Caco-2 (cell line): ENCODE measurements at regions not wholly inside any gene's neighbourhood (a gene's known extent, or its start where the extent isn't known, plus 50 kb on each side); places are given as distances from the start of the nearest gene placed in this dataset.

Experiments
- BruUV-seq: library from RNA; stranded (reverse); fragments of 400-500 nt; replicated peaks from 2 replicates; lab custom pipeline; 2021; lab: Mats Ljungman, UMichigan
- CTCF ChIA-PET: fragments of 300-600 bp; sonication (Branson Sonifier 250); formaldehyde crosslinking; loops from one replicate; lab custom pipeline; 2022; ENCODE audit warnings: antibody characterized with exemption; lab: Charles Lee
- POLR2A ChIA-PET: fragments of 300-600 bp; sonication (Branson Sonifier 250); formaldehyde crosslinking; loops from one replicate; lab custom pipeline; 2022; ENCODE audit warnings: antibody characterized with exemption; lab: Charles Lee
- DNase-seq, 2 experiments: peaks; one replicate each; pipeline versions ENCODE4 v3.0.0 to v3.0.0-alpha.2; 2020 to 2022
- H3K27me3 ChIP-seq: replicated peaks from 2 replicates; pipeline ENCODE4 v1.6.0; 2011; ENCODE audit warnings: low read length; ENCODE audit not compliant: control insufficient read depth, insufficient read depth
- H3K36me3 ChIP-seq: 2 replicates; pipeline ENCODE4 v1.5.1; 2011; ENCODE audit warnings: low read length; ENCODE audit not compliant: control insufficient read depth, insufficient read depth
- H3K4me1 ChIP-seq: fragments of 250-450 bp; sonication (Bioruptor Pico); 2 replicates; pipeline ENCODE4 v1.5.1; 2020; ENCODE audit warnings: mild to moderate bottlenecking
- H3K4me3 ChIP-seq: 2 replicates; pipeline ENCODE4 v1.5.1; 2011; ENCODE audit warnings: low read depth, mild to moderate bottlenecking, control low read depth, low read length
- H3K9me3 ChIP-seq: fragments of 250-450 bp; sonication (Bioruptor Pico); 2 replicates; pipeline ENCODE4 v1.5.1; 2020; ENCODE audit warnings: mild to moderate bottlenecking, moderate library complexity
- H3K27ac Mint-ChIP-seq: one replicate; pipeline ENCODE4 v1.8.0; 2022; ENCODE audit warnings: mixed read lengths; ENCODE audit not compliant: unreplicated experiment
- H3K27me3 Mint-ChIP-seq: one replicate; pipeline ENCODE4 v1.8.0; 2022; ENCODE audit warnings: mixed read lengths; ENCODE audit not compliant: insufficient read depth, unreplicated experiment
- H3K36me3 Mint-ChIP-seq: one replicate; pipeline ENCODE4 v1.8.0; 2022; ENCODE audit warnings: mild to moderate bottlenecking, mixed read lengths; ENCODE audit not compliant: insufficient read depth, unreplicated experiment
- H3K4me1 Mint-ChIP-seq: one replicate; pipeline ENCODE4 v1.8.0; 2022; ENCODE audit warnings: low read depth, mixed read lengths; ENCODE audit not compliant: unreplicated experiment
- H3K4me3 Mint-ChIP-seq: one replicate; pipeline ENCODE4 v1.8.0; 2022; ENCODE audit warnings: mild to moderate bottlenecking, moderate library complexity, mixed read lengths; ENCODE audit not compliant: unreplicated experiment
- H3K9me3 Mint-ChIP-seq: one replicate; pipeline ENCODE4 v1.8.0; 2022; ENCODE audit warnings: mixed read lengths; ENCODE audit not compliant: unreplicated experiment
- intact Hi-C: fragments of 100-400 bp; cut with micrococcal nuclease; formaldehyde crosslinking; loops from one replicate; pipeline ENCODE4 v1.10.0; 2022; ENCODE audit not compliant: unreplicated experiment
- TF ChIP-seq, protein P1 (sequence below), 2 experiments: fragments of 200-600 bp in 1 of 2; IDR thresholded peaks; 1 replicate in 1 of 2; 2 replicates in 1 of 2; pipeline versions ENCODE4 v1.5.1 to v1.8.0; 2011 to 2022; ENCODE audit warnings: antibody characterized with exemption in 1 of 2, control low read depth in 1 of 2, inconsistent platforms in 1 of 2, low read depth in 1 of 2, low read length in 1 of 2, mild to moderate bottlenecking in 1 of 2, moderate library complexity in 1 of 2; ENCODE audit not compliant: insufficient read depth in 1 of 2, severe bottlenecking in 1 of 2, unreplicated experiment in 1 of 2

DNA sequence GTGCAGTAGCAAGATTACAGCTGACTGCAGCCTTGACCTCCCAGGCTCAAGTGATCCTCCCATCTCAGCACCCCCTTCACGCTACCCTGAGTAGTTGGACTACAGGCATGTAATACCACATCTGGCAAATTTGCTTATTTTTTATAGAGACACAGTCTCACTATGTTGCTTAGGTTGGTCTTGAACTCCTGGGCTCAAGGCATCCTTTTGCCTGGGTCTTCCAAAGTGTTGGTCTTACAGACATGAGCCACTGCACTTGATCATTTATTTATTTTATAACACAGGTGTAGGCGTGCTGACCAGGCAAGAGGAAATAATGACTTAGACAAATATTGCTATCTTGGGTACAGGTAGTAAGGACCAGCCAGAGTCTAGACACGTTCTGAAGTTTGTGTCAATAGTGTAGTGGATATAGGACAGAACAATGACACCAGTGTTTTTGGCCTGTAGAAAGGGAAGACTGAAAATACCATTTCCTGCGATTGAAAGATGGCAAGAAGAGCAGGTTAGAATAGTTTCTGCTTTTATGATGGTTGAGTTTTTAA is 71.0 kb upstream of the THUMPD2 start:
- Histone ChIP-seq H3K4me3 (no peak overlapping the region), H3K4me1 (no peaks in the 10 kb centered on the region; the same call in 1 of the 2 replicates), H3K27me3 (no peaks in the 10 kb centered on the region), H3K9me3 (no peaks in the 10 kb centered on the region), H3K36me3 (no peaks in the 10 kb centered on the region)
- BruUV-seq: no TSS peak
- ChIA-PET CTCF (no interaction called here), POLR2A (no interaction called here)
- H3K27me3 Mint-ChIP-seq: peaks cover 11% of the 10 kb centered on the region
- H3K36me3 Mint-ChIP-seq: no peaks in the 10 kb centered on the region
- no peaks in the 10 kb centered on the region for H3K9me3 Mint-ChIP-seq
- no peak for DNase-seq
- H3K4me1 Mint-ChIP-seq: no peaks in the 10 kb centered on the region
- H3K27ac Mint-ChIP-seq: no peak overlapping the region
- intact Hi-C loops: no loop called here
- H3K4me3 Mint-ChIP-seq: no peak overlapping the region
- TF ChIP-seq, protein P1, sequence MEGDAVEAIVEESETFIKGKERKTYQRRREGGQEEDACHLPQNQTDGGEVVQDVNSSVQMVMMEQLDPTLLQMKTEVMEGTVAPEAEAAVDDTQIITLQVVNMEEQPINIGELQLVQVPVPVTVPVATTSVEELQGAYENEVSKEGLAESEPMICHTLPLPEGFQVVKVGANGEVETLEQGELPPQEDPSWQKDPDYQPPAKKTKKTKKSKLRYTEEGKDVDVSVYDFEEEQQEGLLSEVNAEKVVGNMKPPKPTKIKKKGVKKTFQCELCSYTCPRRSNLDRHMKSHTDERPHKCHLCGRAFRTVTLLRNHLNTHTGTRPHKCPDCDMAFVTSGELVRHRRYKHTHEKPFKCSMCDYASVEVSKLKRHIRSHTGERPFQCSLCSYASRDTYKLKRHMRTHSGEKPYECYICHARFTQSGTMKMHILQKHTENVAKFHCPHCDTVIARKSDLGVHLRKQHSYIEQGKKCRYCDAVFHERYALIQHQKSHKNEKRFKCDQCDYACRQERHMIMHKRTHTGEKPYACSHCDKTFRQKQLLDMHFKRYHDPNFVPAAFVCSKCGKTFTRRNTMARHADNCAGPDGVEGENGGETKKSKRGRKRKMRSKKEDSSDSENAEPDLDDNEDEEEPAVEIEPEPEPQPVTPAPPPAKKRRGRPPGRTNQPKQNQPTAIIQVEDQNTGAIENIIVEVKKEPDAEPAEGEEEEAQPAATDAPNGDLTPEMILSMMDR (IDR thresholded peaks at IDR 0.05; ENCODE audit: insufficient read depth in 1 of 2, low read depth in 1 of 2, low read length in 1 of 2, severe bottlenecking in 1 of 2, unreplicated experiment in 1 of 2): no peak

DNA sequence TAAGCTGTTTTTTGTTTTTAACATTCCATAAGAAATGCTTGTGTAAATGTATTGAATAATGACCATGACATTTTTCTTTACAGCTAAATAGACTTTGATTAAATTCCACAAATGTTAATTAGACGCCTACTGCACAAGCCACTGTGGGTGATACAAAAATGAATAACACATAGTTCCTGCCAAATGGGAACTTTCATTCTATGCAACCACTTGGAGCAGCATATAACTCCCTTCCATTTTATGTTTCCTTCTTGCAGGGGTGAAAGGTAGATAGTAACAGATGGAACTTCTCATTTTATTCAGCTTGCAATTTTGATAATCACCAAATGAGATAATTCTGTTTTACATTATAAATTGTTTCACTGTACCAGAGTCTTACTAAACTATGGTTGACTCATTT is 70.0 kb upstream of the THUMPD2 start:
- Mint-ChIP-seq H3K36me3 (no peaks in the 10 kb centered on the region), H3K9me3 (no peaks in the 10 kb centered on the region), H3K4me1 (no peaks in the 10 kb centered on the region), H3K4me3 (no peak overlapping the region), H3K27me3 (peaks cover 7% of the 10 kb centered on the region), H3K27ac (no peak overlapping the region)
- no peak for DNase-seq
- intact Hi-C loops: no loop called here
- BruUV-seq: no TSS peak
- H3K4me1 ChIP-seq: no peaks in the 10 kb centered on the region; the same call in 1 of the 2 replicates
- no peaks in the 10 kb centered on the region for H3K36me3 ChIP-seq
- H3K27me3 ChIP-seq: no peaks in the 10 kb centered on the region
- no peaks in the 10 kb centered on the region; the same call in 1 of the 2 replicates for H3K9me3 ChIP-seq
- POLR2A ChIA-PET: no interaction called here
- H3K4me3 ChIP-seq: no peak overlapping the region
- CTCF ChIA-PET: no interaction called here
- TF ChIP-seq, protein P1 (IDR thresholded peaks at IDR 0.05; ENCODE audit: insufficient read depth in 1 of 2, low read depth in 1 of 2, low read length in 1 of 2, severe bottlenecking in 1 of 2, unreplicated experiment in 1 of 2): no peak

DNA sequence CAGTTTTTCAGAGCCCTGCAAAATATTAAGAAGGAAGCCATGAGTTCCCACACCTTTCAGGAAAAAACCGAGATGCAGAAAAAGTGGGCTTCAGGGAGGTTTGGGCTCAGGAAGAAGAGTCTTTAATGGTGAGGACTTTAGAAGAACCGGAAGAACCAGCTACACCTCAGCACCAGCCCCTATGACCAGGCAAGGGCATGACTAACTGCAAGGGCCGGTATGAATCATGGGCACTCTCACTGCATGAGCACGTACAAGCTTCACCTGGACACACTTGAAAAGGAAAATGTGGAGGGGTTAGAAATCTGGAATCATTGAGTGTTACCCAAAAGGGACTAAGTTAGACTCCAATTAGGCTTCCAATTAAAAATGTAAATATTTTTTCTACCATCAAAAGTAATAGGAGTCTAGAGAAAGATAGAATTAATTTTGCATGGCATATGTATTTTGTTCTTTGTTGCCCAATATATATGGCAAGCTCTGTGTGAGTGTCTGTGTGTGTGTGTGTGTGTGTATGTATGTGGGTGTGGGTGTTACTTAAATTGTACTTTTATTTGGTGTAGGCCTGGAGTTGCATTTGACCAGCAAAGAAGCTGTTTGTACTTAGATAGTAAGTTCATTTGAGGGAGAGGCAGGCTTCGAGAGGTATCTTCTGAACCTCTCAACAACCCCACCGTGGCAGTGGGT is 66.5 kb upstream of the THUMPD2 start:
- DNase-seq: no peak
- Mint-ChIP-seq H3K36me3 (no peaks in the 10 kb centered on the region), H3K4me3 (no peak overlapping the region), H3K27me3 (peaks cover 7% of the 10 kb centered on the region), H3K27ac (no peak overlapping the region), H3K9me3 (no peaks in the 10 kb centered on the region), H3K4me1 (no peaks in the 10 kb centered on the region)
- H3K9me3 ChIP-seq: no peaks in the 10 kb centered on the region; the same call in 1 of the 2 replicates
- TF ChIP-seq, protein P1 (IDR thresholded peaks at IDR 0.05; ENCODE audit: insufficient read depth in 1 of 2, low read depth in 1 of 2, low read length in 1 of 2, severe bottlenecking in 1 of 2, unreplicated experiment in 1 of 2): no peak
- no peaks in the 10 kb centered on the region for H3K27me3 ChIP-seq
- H3K4me1 ChIP-seq: no peaks in the 10 kb centered on the region
- ChIA-PET CTCF (no interaction called here), POLR2A (no interaction called here)
- BruUV-seq: no TSS peak
- H3K4me3 ChIP-seq: no peak overlapping the region
- no peaks in the 10 kb centered on the region for H3K36me3 ChIP-seq
- intact Hi-C loops: no loop called here
